ENCODE measurements at regions not wholly inside any gene's neighbourhood (a gene's known extent, or its start where the extent isn't known, plus 50 kb on each side); places are given as distances from the start of the nearest gene placed in this dataset.

DNA sequence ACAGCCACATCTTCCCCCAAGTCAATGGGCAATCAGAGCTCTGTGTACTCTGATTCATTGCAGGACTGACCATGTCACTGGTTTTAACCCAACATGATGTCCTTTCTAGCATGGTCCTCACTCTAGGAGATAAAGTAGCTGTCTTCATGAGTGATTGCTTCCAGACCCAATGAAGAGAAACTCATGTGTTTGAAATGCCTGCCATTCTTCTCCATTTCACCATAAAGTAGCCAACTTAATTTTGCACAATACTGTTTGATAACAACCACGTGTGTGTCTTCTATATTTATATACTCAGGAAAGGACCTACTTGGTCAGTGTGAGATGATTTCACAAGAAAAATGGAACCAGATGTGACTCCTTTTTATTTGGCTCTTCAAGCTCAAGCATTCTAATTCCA, 172.5 kb downstream of the AXIN2 start:
- Histone ChIP-seq H3K4me3 (ENCODE audit: low read depth, low read length) (no peak overlapping the region), H3K27me3 (ENCODE audit: control insufficient read depth, insufficient read depth, low read length) (no peaks in the 10 kb centered on the region), H3K36me3 (ENCODE audit: control insufficient read depth, insufficient read depth, low read length) (no peaks in the 10 kb centered on the region)
- DNase-seq (ENCODE audit: low read depth) = peak; percentile 45
- TF ChIP-seq, protein P1, sequence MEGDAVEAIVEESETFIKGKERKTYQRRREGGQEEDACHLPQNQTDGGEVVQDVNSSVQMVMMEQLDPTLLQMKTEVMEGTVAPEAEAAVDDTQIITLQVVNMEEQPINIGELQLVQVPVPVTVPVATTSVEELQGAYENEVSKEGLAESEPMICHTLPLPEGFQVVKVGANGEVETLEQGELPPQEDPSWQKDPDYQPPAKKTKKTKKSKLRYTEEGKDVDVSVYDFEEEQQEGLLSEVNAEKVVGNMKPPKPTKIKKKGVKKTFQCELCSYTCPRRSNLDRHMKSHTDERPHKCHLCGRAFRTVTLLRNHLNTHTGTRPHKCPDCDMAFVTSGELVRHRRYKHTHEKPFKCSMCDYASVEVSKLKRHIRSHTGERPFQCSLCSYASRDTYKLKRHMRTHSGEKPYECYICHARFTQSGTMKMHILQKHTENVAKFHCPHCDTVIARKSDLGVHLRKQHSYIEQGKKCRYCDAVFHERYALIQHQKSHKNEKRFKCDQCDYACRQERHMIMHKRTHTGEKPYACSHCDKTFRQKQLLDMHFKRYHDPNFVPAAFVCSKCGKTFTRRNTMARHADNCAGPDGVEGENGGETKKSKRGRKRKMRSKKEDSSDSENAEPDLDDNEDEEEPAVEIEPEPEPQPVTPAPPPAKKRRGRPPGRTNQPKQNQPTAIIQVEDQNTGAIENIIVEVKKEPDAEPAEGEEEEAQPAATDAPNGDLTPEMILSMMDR (IDR thresholded peaks at IDR 0.05; ENCODE audit: insufficient read depth, low read depth, low read length) = no peak
- CTCF ChIA-PET = interaction anchor here (0.7 to 1.2 kb wide), 3 partner anchors 11 to 167 kb away, joined by 3 to 5 read pairs (median 3); no protein-coding TSS in a partner anchor
- POLR2A ChIA-PET = no interaction called here

DNA sequence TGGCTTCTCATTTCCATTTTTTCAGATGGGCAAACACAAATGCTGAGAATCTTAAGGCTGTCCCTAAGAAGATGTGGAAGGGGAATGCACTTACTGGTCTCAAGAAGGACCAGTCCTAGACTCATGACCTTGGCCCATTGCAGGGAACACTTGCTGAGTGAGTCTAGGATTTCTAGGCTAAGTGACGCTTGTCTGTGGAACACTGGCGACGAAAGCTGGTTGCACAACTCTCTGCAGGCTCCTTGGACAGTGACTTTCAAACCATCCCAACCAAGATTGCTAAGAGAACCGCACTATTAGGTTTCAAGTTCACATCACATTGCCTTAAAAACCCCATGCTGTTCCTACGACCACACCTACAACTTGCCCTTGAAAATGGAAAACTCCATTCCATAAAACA, 174.1 kb downstream of the AXIN2 start:
- Histone ChIP-seq H3K36me3 (ENCODE audit: control insufficient read depth, insufficient read depth, low read length) (no peaks in the 10 kb centered on the region), H3K27me3 (ENCODE audit: control insufficient read depth, insufficient read depth, low read length) (peaks cover 1% of the 10 kb centered on the region; the same call in 1 of the 2 replicates), H3K4me3 (ENCODE audit: low read depth, low read length) (no peak overlapping the region)
- ChIA-PET CTCF (no interaction called here), POLR2A (no interaction called here)
- TF ChIP-seq, protein P1 (IDR thresholded peaks at IDR 0.05; ENCODE audit: insufficient read depth, low read depth, low read length) = no peak
- DNase-seq (ENCODE audit: low read depth) = no peak

DNA sequence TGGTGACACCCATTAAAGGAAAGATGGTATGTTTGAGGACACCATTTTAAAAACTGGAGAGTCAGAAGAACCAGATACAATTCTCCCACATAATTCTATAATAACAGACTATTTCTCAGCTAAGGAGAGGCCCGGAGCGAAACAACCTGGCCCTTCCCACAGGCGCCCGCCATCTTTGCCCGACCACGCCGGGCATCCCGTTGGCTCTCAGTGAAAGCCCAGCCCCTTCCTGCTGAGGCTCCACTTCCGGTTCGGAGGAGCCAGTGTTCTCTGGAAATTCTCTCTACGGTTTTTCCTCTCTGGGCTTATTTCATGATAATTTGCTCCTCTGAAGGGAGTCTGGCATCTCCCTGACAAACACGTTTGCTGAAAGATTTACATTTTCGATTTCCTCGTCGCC, 175.7 kb downstream of the AXIN2 start:
- no peak for DNase-seq (ENCODE audit: low read depth)
- CTCF ChIA-PET = no interaction called here
- H3K36me3 ChIP-seq (ENCODE audit: control insufficient read depth, insufficient read depth, low read length) = no peaks in the 10 kb centered on the region
- peaks cover 1% of the 10 kb centered on the region; the same call in 1 of the 2 replicates for H3K27me3 ChIP-seq (ENCODE audit: control insufficient read depth, insufficient read depth, low read length)
- H3K4me3 ChIP-seq (ENCODE audit: low read depth, low read length) = no peak overlapping the region
- POLR2A ChIA-PET = no interaction called here
- TF ChIP-seq, protein P1 (IDR thresholded peaks at IDR 0.05; ENCODE audit: insufficient read depth, low read depth, low read length) = no peak

DNA sequence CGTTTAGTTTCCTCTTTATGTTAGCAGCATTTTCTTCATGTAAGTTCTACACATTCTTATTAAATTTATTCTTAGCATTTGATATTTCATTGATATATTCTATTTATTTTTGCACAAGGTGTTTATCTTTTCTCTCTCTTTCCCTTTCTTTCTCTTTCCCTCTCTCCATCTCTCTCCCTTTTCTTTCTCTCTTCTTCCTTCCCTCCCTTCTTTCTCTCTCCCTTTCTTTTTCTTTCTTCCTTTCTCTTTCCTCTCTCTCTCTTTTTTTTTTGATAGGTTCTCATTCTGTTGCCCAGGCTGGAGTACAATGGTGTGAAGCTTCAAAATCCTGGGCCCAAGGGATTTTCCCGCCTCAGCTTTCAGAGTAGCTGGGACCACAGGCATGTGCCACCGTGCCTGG, 176.4 kb downstream of the AXIN2 start:
- Histone ChIP-seq H3K36me3 (ENCODE audit: control insufficient read depth, insufficient read depth, low read length) (no peaks in the 10 kb centered on the region), H3K27me3 (ENCODE audit: control insufficient read depth, insufficient read depth, low read length) (peaks cover 1% of the 10 kb centered on the region; the same call in 1 of the 2 replicates), H3K4me3 (ENCODE audit: low read depth, low read length) (no peak overlapping the region)
- TF ChIP-seq, protein P1 (IDR thresholded peaks at IDR 0.05; ENCODE audit: insufficient read depth, low read depth, low read length) = no peak
- no peak for DNase-seq (ENCODE audit: low read depth)
- POLR2A ChIA-PET = no interaction called here
- CTCF ChIA-PET = no interaction called here

DNA sequence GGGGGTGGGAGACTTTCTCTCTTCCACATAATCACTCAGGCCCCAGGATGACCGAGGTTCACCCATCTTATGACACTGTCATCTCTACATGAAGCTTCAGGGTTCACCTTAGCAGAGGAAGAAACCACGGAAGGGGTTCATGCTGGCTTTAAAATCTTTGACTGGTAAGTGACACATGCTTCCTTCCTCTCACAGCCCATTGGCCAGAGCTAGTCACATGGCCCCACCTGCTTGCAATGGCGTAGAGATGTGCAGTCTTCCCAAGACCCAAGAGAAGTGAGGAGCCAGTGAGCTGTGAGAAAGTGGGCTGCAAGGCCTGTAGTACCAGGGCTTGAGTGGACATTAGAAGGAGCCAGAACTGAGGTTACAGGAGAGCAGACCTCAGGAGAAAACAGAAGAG, 180.3 kb downstream of the AXIN2 start:
- no peaks in the 10 kb centered on the region for H3K36me3 ChIP-seq (ENCODE audit: control insufficient read depth, insufficient read depth, low read length)
- DNase-seq (ENCODE audit: low read depth) = no peak
- H3K4me3 ChIP-seq (ENCODE audit: low read depth, low read length) = no peak overlapping the region
- ChIA-PET CTCF (interaction anchor here (0.6 kb wide), 1 partner anchor 20 kb away, joined by 3 read pairs; no protein-coding TSS in a partner anchor), POLR2A (no interaction called here)
- H3K27me3 ChIP-seq (ENCODE audit: control insufficient read depth, insufficient read depth, low read length) = peaks cover 1% of the 10 kb centered on the region; the same call in 1 of the 2 replicates
- TF ChIP-seq, protein P1 (IDR thresholded peaks at IDR 0.05; ENCODE audit: insufficient read depth, low read depth, low read length) = no peak
